HepG2 (cell line): ENCODE measurements at regions not wholly inside any gene's neighbourhood (a gene's known extent, or its start where the extent isn't known, plus 50 kb on each side); places are given as distances from the start of the nearest gene placed in this dataset.
A peak's percentile ranks its signal among the peaks of the same experiment; 100 is the strongest.

Experiments
- ATF7 ChIP-seq, 2 experiments: fragments of 450-650 bp in 1 of 2; sonication (generic) in 1 of 2; formaldehyde crosslinking in 1 of 2; IDR thresholded peaks; 2 replicates each; pipeline versions ENCODE4 v1.4.0 to v1.6.1; 2016 to 2020; ENCODE audit warnings: antibody characterized with exemption in 1 of 2, mild to moderate bottlenecking in 1 of 2, missing genetic modification reagents in 1 of 2
- CBFB ChIP-seq: sonication (generic); formaldehyde crosslinking; IDR thresholded peaks from 2 replicates; pipeline ENCODE4 v1.4.0; 2020; ENCODE audit warnings: missing genetic modification reagents
- EEA1 ChIP-seq: sonication (generic); formaldehyde crosslinking; IDR thresholded peaks from 2 replicates; pipeline ENCODE4 v1.5.1; 2020; ENCODE audit warnings: mild to moderate bottlenecking, missing genetic modification reagents, borderline replicate concordance
- FOXM1 ChIP-seq: sonication (generic); formaldehyde crosslinking; IDR thresholded peaks from 2 replicates; pipeline ENCODE4 v1.5.0; 2020; ENCODE audit warnings: missing genetic modification reagents
- GABPB1 ChIP-seq: IDR thresholded peaks from 2 replicates; pipeline ENCODE4 v1.6.1; 2016; ENCODE audit warnings: mild to moderate bottlenecking, missing genetic modification reagents, moderate library complexity, missing compliant biosample characterization
- JUNB ChIP-seq: sonication (generic); formaldehyde crosslinking; IDR thresholded peaks from 2 replicates; pipeline ENCODE4 v1.8.0; 2022; ENCODE audit warnings: missing genetic modification reagents, mild to moderate bottlenecking, borderline replicate concordance
- MIER3 ChIP-seq: IDR thresholded peaks from 2 replicates; pipeline ENCODE4 v1.6.1; 2016; ENCODE audit warnings: missing compliant biosample characterization, borderline replicate concordance
- NPAS2 ChIP-seq: sonication (generic); formaldehyde crosslinking; IDR thresholded peaks from 2 replicates; pipeline ENCODE4 v1.8.0; 2022; ENCODE audit warnings: mild to moderate bottlenecking, missing genetic modification reagents, borderline replicate concordance
- NR2F2 ChIP-seq: IDR thresholded peaks from 2 replicates; pipeline ENCODE4 v1.6.1; 2012; ENCODE audit warnings: low read depth, inconsistent platforms, borderline replicate concordance
- PAF1 ChIP-seq: IDR thresholded peaks from 2 replicates; pipeline ENCODE4 v1.6.1; 2016; ENCODE audit warnings: missing genetic modification reagents, missing compliant biosample characterization
- ZC3H13 ChIP-seq: sonication (generic); formaldehyde crosslinking; IDR thresholded peaks from 2 replicates; pipeline ENCODE4 v1.8.1; 2023; ENCODE audit warnings: mild to moderate bottlenecking, missing genetic modification reagents, moderate library complexity
- ZFP41 ChIP-seq: sonication (generic); formaldehyde crosslinking; IDR thresholded peaks from 2 replicates; pipeline ENCODE4 v1.4.0; 2020; ENCODE audit warnings: mild to moderate bottlenecking, missing genetic modification reagents, borderline replicate concordance
- ZNF253 ChIP-seq: sonication (generic); formaldehyde crosslinking; IDR thresholded peaks from 2 replicates; pipeline ENCODE4 v1.8.0; 2022; ENCODE audit warnings: mild to moderate bottlenecking, missing genetic modification reagents, borderline replicate concordance
- TF ChIP-seq, protein P1 (sequence below): sonication (generic); formaldehyde crosslinking; IDR thresholded peaks from 2 replicates; pipeline ENCODE4 v1.8.1; 2023; ENCODE audit warnings: missing genetic modification reagents, mild to moderate bottlenecking, borderline replicate concordance
- TF ChIP-seq, protein P2 (sequence below): sonication (generic); formaldehyde crosslinking; IDR thresholded peaks from 2 replicates; pipeline ENCODE4 v1.5.0; 2020; ENCODE audit warnings: missing genetic modification reagents
- TF ChIP-seq, protein P3 (sequence below): sonication (generic); formaldehyde crosslinking; conservative IDR thresholded peaks from 2 replicates; pipeline ENCODE4 v1.8.0; 2022; ENCODE audit warnings: low read depth, missing genetic modification reagents
- TF ChIP-seq, protein P4 (sequence below): fragments of 450-650 bp; IDR thresholded peaks from 2 replicates; pipeline ENCODE4 v1.6.1; 2017; ENCODE audit warnings: mild to moderate bottlenecking
- TF ChIP-seq, protein P5 (sequence below): sonication (generic); formaldehyde crosslinking; IDR thresholded peaks from 2 replicates; pipeline ENCODE4 v1.5.0; 2020; ENCODE audit warnings: mild to moderate bottlenecking, missing genetic modification reagents
- TF ChIP-seq, protein P6 (sequence below): sonication (generic); formaldehyde crosslinking; IDR thresholded peaks from 2 replicates; pipeline ENCODE4 v1.9.0; 2021; ENCODE audit warnings: missing genetic modification reagents, borderline replicate concordance

DNA sequence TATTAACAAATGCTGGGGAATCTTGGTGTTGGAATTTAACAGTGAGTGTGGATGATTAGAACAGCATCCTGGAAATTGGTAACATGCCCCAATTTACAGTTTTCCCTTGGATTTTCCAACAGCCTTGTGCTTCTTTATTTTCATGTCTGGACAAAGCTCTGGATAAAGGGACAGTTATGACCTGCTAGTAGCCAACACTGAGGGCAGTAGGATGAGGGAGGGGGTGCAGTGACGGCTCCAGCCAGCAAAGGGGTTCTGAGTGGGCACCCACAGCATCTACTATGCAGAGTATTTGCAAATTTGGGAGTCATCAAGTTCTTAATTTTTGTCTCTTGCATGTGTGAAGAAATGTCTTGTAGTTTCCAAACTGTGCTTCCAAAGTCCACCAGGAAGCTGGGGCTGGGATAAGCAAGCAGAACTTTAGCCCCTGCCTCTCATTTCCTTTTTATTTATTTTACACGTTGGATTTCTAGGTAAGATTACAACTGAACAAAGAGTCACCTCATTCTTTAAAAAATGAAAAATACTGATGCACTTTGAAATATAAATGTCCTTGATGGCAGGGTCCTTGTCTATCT, 63.0 kb upstream of the SELENOP start (continued):
- TF ChIP-seq MIER3 (CRISPR knock-in tag) (no peak; the same call in 1 of the 2 replicates), PAF1 (no peak), ZFP41 (CRISPR knock-in tag) (no peak), NPAS2 (CRISPR knock-in tag) (no peak), ZC3H13 (CRISPR knock-in tag) (no peak), GABPB1 (peak; percentile 46; the same call in 1 of the 2 replicates), EEA1 (CRISPR knock-in tag) (no peak), NR2F2 (no peak), ATF7 (IDR thresholded peaks at IDR 0.05) (no peak), ATF7 (CRISPR knock-in tag; IDR thresholded peaks at IDR 0.05) (no peak), ZNF253 (CRISPR knock-in tag) (no peak), FOXM1 (CRISPR knock-in tag) (no peak), JUNB (no peak), CBFB (CRISPR knock-in tag) (no peak)
- TF ChIP-seq, protein P1, sequence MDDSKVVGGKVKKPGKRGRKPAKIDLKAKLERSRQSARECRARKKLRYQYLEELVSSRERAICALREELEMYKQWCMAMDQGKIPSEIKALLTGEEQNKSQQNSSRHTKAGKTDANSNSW (CRISPR knock-in tag) = no peak
- TF ChIP-seq, protein P2, sequence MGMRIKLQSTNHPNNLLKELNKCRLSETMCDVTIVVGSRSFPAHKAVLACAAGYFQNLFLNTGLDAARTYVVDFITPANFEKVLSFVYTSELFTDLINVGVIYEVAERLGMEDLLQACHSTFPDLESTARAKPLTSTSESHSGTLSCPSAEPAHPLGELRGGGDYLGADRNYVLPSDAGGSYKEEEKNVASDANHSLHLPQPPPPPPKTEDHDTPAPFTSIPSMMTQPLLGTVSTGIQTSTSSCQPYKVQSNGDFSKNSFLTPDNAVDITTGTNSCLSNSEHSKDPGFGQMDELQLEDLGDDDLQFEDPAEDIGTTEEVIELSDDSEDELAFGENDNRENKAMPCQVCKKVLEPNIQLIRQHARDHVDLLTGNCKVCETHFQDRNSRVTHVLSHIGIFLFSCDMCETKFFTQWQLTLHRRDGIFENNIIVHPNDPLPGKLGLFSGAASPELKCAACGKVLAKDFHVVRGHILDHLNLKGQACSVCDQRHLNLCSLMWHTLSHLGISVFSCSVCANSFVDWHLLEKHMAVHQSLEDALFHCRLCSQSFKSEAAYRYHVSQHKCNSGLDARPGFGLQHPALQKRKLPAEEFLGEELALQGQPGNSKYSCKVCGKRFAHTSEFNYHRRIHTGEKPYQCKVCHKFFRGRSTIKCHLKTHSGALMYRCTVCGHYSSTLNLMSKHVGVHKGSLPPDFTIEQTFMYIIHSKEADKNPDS (CRISPR knock-in tag) = no peak
- TF ChIP-seq, protein P3, sequence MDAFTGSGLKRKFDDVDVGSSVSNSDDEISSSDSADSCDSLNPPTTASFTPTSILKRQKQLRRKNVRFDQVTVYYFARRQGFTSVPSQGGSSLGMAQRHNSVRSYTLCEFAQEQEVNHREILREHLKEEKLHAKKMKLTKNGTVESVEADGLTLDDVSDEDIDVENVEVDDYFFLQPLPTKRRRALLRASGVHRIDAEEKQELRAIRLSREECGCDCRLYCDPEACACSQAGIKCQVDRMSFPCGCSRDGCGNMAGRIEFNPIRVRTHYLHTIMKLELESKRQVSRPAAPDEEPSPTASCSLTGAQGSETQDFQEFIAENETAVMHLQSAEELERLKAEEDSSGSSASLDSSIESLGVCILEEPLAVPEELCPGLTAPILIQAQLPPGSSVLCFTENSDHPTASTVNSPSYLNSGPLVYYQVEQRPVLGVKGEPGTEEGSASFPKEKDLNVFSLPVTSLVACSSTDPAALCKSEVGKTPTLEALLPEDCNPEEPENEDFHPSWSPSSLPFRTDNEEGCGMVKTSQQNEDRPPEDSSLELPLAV (CRISPR knock-in tag) = no peak
- TF ChIP-seq, protein P4, sequence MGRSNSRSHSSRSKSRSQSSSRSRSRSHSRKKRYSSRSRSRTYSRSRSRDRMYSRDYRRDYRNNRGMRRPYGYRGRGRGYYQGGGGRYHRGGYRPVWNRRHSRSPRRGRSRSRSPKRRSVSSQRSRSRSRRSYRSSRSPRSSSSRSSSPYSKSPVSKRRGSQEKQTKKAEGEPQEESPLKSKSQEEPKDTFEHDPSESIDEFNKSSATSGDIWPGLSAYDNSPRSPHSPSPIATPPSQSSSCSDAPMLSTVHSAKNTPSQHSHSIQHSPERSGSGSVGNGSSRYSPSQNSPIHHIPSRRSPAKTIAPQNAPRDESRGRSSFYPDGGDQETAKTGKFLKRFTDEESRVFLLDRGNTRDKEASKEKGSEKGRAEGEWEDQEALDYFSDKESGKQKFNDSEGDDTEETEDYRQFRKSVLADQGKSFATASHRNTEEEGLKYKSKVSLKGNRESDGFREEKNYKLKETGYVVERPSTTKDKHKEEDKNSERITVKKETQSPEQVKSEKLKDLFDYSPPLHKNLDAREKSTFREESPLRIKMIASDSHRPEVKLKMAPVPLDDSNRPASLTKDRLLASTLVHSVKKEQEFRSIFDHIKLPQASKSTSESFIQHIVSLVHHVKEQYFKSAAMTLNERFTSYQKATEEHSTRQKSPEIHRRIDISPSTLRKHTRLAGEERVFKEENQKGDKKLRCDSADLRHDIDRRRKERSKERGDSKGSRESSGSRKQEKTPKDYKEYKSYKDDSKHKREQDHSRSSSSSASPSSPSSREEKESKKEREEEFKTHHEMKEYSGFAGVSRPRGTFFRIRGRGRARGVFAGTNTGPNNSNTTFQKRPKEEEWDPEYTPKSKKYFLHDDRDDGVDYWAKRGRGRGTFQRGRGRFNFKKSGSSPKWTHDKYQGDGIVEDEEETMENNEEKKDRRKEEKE = no peak
- TF ChIP-seq, protein P5, sequence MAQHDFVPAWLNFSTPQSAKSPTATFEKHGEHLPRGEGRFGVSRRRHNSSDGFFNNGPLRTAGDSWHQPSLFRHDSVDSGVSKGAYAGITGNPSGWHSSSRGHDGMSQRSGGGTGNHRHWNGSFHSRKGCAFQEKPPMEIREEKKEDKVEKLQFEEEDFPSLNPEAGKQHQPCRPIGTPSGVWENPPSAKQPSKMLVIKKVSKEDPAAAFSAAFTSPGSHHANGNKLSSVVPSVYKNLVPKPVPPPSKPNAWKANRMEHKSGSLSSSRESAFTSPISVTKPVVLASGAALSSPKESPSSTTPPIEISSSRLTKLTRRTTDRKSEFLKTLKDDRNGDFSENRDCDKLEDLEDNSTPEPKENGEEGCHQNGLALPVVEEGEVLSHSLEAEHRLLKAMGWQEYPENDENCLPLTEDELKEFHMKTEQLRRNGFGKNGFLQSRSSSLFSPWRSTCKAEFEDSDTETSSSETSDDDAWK (CRISPR knock-in tag) = no peak
- TF ChIP-seq, protein P6, sequence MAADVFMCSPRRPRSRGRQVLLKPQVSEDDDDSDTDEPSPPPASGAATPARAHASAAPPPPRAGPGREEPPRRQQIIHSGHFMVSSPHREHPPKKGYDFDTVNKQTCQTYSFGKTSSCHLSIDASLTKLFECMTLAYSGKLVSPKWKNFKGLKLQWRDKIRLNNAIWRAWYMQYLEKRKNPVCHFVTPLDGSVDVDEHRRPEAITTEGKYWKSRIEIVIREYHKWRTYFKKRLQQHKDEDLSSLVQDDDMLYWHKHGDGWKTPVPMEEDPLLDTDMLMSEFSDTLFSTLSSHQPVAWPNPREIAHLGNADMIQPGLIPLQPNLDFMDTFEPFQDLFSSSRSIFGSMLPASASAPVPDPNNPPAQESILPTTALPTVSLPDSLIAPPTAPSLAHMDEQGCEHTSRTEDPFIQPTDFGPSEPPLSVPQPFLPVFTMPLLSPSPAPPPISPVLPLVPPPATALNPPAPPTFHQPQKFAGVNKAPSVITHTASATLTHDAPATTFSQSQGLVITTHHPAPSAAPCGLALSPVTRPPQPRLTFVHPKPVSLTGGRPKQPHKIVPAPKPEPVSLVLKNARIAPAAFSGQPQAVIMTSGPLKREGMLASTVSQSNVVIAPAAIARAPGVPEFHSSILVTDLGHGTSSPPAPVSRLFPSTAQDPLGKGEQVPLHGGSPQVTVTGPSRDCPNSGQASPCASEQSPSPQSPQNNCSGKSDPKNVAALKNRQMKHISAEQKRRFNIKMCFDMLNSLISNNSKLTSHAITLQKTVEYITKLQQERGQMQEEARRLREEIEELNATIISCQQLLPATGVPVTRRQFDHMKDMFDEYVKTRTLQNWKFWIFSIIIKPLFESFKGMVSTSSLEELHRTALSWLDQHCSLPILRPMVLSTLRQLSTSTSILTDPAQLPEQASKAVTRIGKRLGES = no peak
